GM12878 (cell line): ENCODE measurements at regions not wholly inside any gene's neighbourhood (a gene's known extent, or its start where the extent isn't known, plus 50 kb on each side); places are given as distances from the start of the nearest gene placed in this dataset.

ENCODE experiments used
- ATAC-seq: fragments of 200-7000 bp; cut with Tn5 transposase; 3 replicates; pipeline ENCODE4 v1.9.1; 2020; ENCODE audit warnings: mild to moderate bottlenecking, moderate library complexity
- BruUV-seq: library from RNA; stranded (reverse); fragments of 400-500 nt; replicated peaks from 2 replicates; lab custom pipeline; 2021; lab: Mats Ljungman, UMichigan
- CTCF ChIA-PET: fragments of 300-600 bp; sonication (Branson Sonifier 250); formaldehyde crosslinking; extraction: SDS; loops from one replicate; lab custom pipeline; 2021; ENCODE audit warnings: inconsistent platforms; lab: Yijun Ruan, JAX
- POLR2A ChIA-PET: fragments of 350-600 bp; formaldehyde crosslinking; extraction: SDS; loops from one replicate; lab custom pipeline; 2021; ENCODE audit warnings: inconsistent platforms; lab: Charles Lee
- RAD21 ChIA-PET: fragments of 300-600 bp; sonication (Branson Sonifier 250); formaldehyde crosslinking; loops from one replicate; lab custom pipeline; 2023; ENCODE audit warnings: antibody characterized with exemption; ENCODE audit not compliant: unreplicated experiment; lab: Charles Lee
- SMC1A ChIA-PET: fragments of 300-600 bp; sonication (Branson Sonifier 250); formaldehyde crosslinking; loops from one replicate; lab custom pipeline; 2023; ENCODE audit not compliant: unreplicated experiment, uncharacterized antibody; lab: Charles Lee
- DNase-seq: peaks from one replicate; pipeline ENCODE4 v3.0.0-alpha.2; 2011; ENCODE audit warnings: low read depth, low spot score
- FAIRE-seq: peaks from 3 replicates; lab custom pipeline; 2011; peaks lifted over from hg19 to GRCh38; lab: Jason Lieb, UNC
- H2AFZ ChIP-seq: 2 replicates; pipeline ENCODE4 v1.6.0; 2011; ENCODE audit warnings: low read depth, low read length, control low read depth; ENCODE audit not compliant: control insufficient read depth
- H3K27ac ChIP-seq: 2 replicates; pipeline ENCODE4 v1.5.1; 2011; ENCODE audit warnings: control low read depth; ENCODE audit not compliant: control insufficient read depth, insufficient read depth
- H3K27me3 ChIP-seq, 2 experiments: replicated peaks in 1 of 2; 2 replicates each; pipeline versions ENCODE4 v1.6.0 to v1.6.1; 2011; ENCODE audit warnings: low read length in 1 of 2; ENCODE audit not compliant: control insufficient read depth in 2 of 2, insufficient read depth in 2 of 2
- H3K36me3 ChIP-seq, 2 experiments: 2 replicates each; pipeline ENCODE4 v1.5.1; 2011; ENCODE audit warnings: low read length in 1 of 2; ENCODE audit not compliant: control insufficient read depth in 2 of 2, insufficient read depth in 2 of 2
- H3K4me1 ChIP-seq: 2 replicates; pipeline ENCODE4 v1.6.1; 2011; ENCODE audit warnings: mild to moderate bottlenecking, low read length, moderate library complexity, mixed read lengths; ENCODE audit not compliant: control insufficient read depth, insufficient read depth
- H3K4me2 ChIP-seq: 2 replicates; pipeline ENCODE4 v1.6.0; 2011; ENCODE audit warnings: control low read depth; ENCODE audit not compliant: control insufficient read depth, insufficient read depth
- H3K4me3 ChIP-seq: fragments of 200-600 bp; sonication (generic); 2 replicates; pipeline ENCODE4 v1.5.1; 2016
- H3K79me2 ChIP-seq: 2 replicates; pipeline ENCODE4 v1.6.0; 2011; ENCODE audit warnings: low read length; ENCODE audit not compliant: control insufficient read depth, insufficient read depth
- H3K9ac ChIP-seq: 2 replicates; pipeline ENCODE4 v1.8.0; 2011; ENCODE audit warnings: low read length, control low read depth, mixed read lengths; ENCODE audit not compliant: control insufficient read depth, insufficient read depth
- H3K9me3 ChIP-seq: replicated peaks from 3 replicates; pipeline ENCODE4 v1.5.1; 2011; ENCODE audit warnings: mild to moderate bottlenecking, low read length; ENCODE audit not compliant: control insufficient read depth, insufficient read depth
- H4K20me1 ChIP-seq: 2 replicates; pipeline ENCODE4 v1.6.0; 2011; ENCODE audit not compliant: control insufficient read depth, insufficient read depth
- BCL11A ChIP-seq: IDR thresholded peaks from 2 replicates; pipeline ENCODE4 v1.6.1; 2011; ENCODE audit warnings: low read depth, low read length
- BRCA1 ChIP-seq: IDR thresholded peaks from 2 replicates; pipeline ENCODE4 v1.6.1; 2011; ENCODE audit warnings: low read depth, low read length, improper control_type of control experiment
- CEBPB ChIP-seq, 2 experiments: fragments of 150-350 bp in 1 of 2; IDR thresholded peaks; 2 replicates each; pipeline ENCODE4 v1.6.1; 2012 to 2014; ENCODE audit warnings: low read depth in 2 of 2, low read length in 2 of 2, borderline replicate concordance in 1 of 2, inconsistent platforms in 1 of 2
- CUX1 ChIP-seq: IDR thresholded peaks from 2 replicates; pipeline ENCODE4 v1.6.1; 2012; ENCODE audit warnings: improper control_type of control experiment, low read depth, low read length; ENCODE audit not compliant: insufficient replicate concordance
- YBX1 ChIP-seq: fragments of 450-650 bp; IDR thresholded peaks from 2 replicates; pipeline ENCODE4 v1.6.1; 2016; ENCODE audit warnings: antibody characterized with exemption
- YY1 ChIP-seq: IDR thresholded peaks from 2 replicates; pipeline ENCODE4 v1.6.1; 2011; ENCODE audit warnings: low read depth, mild to moderate bottlenecking, low read length
- ZBED1 ChIP-seq: IDR thresholded peaks from 2 replicates; pipeline ENCODE4 v1.6.1; 2016; ENCODE audit warnings: borderline replicate concordance
- WGBS: methylation state at CpG from one replicate; pipeline ENCODE4 v1.1.6; 2016; ENCODE audit warnings: low lambda C conversion rate; ENCODE audit not compliant: insufficient replicate concordance, insufficient coverage; ENCODE audit errors: missing lambda C conversion rate; 5-methylcytosine and 5-hydroxymethylcytosine counted together
- in situ Hi-C: fragments of 300-500 bp; cut with MboI; formaldehyde crosslinking; loops from 9 replicates; pipeline ENCODE4 v1.14.3; 2018; ENCODE audit warnings: mixed read lengths
- intact Hi-C: fragments of 100-400 bp; cut with micrococcal nuclease; formaldehyde crosslinking; loops from one replicate; pipeline ENCODE4 v1.14.2; 2022; ENCODE audit not compliant: unreplicated experiment

DNA sequence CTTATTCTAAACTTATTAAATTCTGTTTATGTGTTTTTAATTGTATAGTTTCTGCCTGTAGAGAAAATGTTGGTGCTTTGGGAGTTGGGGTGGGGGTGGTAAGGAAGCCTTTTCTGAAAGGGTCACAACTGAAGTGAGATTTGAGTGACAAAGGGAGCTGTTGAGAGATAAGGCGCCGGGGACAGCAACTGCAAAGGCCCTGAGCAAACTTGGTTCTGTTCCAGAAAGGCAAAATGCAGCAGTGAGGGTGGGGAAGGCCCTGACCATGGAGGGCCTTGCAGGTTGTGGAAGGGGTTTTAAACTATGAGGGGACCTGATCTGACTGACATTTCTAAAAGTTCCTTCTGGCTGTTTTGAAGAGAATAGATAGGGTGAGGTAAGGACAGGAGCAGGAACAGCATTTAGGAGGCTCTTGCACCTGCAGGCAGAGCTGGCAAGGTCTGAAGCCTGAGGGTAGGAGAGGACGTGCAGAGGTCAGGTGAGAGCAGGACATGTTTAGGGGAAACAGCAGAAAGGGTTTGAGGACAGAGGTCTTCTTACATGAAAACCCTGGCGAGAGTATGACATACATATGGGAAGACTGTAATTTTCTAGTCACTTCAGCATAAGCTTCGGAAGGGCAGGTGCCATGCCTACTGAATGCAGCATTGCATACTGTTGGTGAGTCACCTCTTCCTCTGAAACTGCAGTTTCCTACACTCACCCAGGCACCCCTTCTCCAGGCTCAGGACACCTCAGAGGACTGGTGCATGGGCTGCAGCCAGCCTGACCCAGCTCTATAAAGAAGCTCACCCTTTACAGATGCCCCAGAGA is 190.7 kb downstream of the SNX19 start:
- peaks cover 0 to 3% of the 10 kb centered on the region in 2 experiments; a peak in 2 of 4 replicates for H3K27me3 ChIP-seq
- no peak overlapping the region for H3K4me3 ChIP-seq
- H3K9ac ChIP-seq: no peak overlapping the region
- ChIA-PET RAD21 (no interaction called here), SMC1A (interaction anchor here (0.9 kb wide), 1 partner anchor 93 kb away, joined by 3 read pairs; no protein-coding TSS in a partner anchor), POLR2A (no interaction called here), CTCF (interaction anchor here (0.6 kb wide), 1 partner anchor 65 kb away, joined by 3 read pairs; no protein-coding TSS in a partner anchor)
- H3K4me2 ChIP-seq: no peak overlapping the region
- H3K79me2 ChIP-seq: no peaks in the 10 kb centered on the region
- no peaks in the 10 kb centered on the region for H3K4me1 ChIP-seq
- no TSS peak for BruUV-seq
- TF ChIP-seq YY1 (no peak), YBX1 (no peak), BCL11A (no peak), BRCA1 (no peak)
- H4K20me1 ChIP-seq: no peaks in the 10 kb centered on the region
- in situ Hi-C loops (no loop called here), intact Hi-C loops (no loop called here)
- ATAC-seq (no peak), DNase-seq (no peak), FAIRE-seq (no peak)
- H3K27ac ChIP-seq: no peak overlapping the region
- no peaks in the 10 kb centered on the region; the same call in 2 of the 3 replicates for H3K9me3 ChIP-seq
- H2AFZ ChIP-seq: no peak overlapping the region
- H3K36me3 ChIP-seq: no peaks in the 10 kb centered on the region
- WGBS: 6% methylated on average over 5 of the region's 5 CpGs

DNA sequence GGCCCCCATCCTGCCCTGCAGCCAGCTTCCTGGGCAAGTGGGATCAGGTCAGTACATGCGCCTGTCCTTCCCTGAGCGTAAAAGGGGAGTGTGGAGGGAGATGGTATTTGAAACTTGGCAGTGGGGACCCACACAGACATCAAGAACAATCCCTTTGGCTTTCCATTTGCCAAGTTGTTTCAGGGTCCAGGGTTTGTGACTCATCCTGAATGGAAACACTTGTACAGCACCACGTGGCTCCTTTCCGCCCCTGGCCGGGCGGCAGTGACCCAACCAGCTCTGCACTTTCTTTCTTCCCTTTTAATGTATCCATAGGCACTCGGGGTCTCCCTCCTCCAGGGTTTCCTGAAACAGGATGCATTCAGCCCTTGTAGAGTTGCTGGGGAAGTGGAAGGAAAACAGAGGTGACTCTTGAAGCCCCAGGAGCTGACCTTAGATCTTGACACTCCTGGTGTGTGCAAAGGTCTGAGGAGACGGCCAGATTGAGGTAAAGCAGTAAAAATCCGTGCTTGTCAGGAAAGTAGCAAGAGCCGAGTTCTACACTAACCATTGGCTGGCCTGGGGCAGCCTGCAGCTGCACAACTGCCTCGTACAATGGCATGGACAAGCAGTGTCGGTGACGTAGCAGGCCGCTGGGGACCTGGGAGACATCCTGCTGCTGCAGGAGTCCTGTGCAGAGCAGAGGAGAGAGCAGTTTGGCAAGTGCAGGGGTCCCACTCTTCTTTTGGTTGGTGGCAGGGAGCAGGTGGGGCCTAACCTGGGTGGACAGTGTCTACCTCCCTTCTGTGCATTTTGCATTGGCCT is 189.8 kb downstream of the SNX19 start:
- no peaks in the 10 kb centered on the region for H3K4me1 ChIP-seq
- no peak for FAIRE-seq
- no peaks in the 10 kb centered on the region; the same call in 1 of the 3 replicates for H3K9me3 ChIP-seq
- no peak overlapping the region for H2AFZ ChIP-seq
- 42% methylated on average over 14 of the region's 14 CpGs for WGBS
- no peaks in the 10 kb centered on the region for H3K79me2 ChIP-seq
- POLR2A ChIA-PET: no interaction called here
- TF ChIP-seq ZBED1 (no peak), CUX1 (no peak), CEBPB (IDR thresholded peaks at IDR 0.05; ENCODE audit: borderline replicate concordance in 1 of 2, low read depth in 2 of 2, low read length in 2 of 2) (no peak)
- intact Hi-C loops: no loop called here
- H3K9ac ChIP-seq: no peak overlapping the region
- H3K27me3 ChIP-seq: peaks cover 0 to 3% of the 10 kb centered on the region in 2 experiments; a peak in 2 of 4 replicates
- H3K36me3 ChIP-seq: no peaks in the 10 kb centered on the region
- CTCF ChIA-PET: no interaction called here
- SMC1A ChIA-PET: interaction anchor here (1.4 kb wide), 1 partner anchor 11 kb away, joined by 5 read pairs; no protein-coding TSS in a partner anchor
- DNase-seq: no peak
- no peak overlapping the region for H3K27ac ChIP-seq
- no peaks in the 10 kb centered on the region for H4K20me1 ChIP-seq
- in situ Hi-C loops: no loop called here
- no TSS peak for BruUV-seq
- no peak overlapping the region for H3K4me2 ChIP-seq
- RAD21 ChIA-PET: interaction anchor here (1.1 kb wide), 1 partner anchor 94 kb away, joined by 3 read pairs; no protein-coding TSS in a partner anchor
- ATAC-seq: no peak
- no peak overlapping the region for H3K4me3 ChIP-seq
